NT2/D1 (cell line): ENCODE measurements at regions not wholly inside any gene's neighbourhood (a gene's known extent, or its start where the extent isn't known, plus 50 kb on each side); places are given as distances from the start of the nearest gene placed in this dataset.
"Not testable (repeated sequence)": the region's sequence is repeated elsewhere in the genome, so short reads cannot be mapped to it uniquely, and the experiment has no call there.

Experiments
- DNase-seq: peaks from one replicate; pipeline ENCODE4 v3.0.0-alpha.2; 2011; ENCODE audit warnings: low read depth, low spot score
- H3K27me3 ChIP-seq: 2 replicates; pipeline ENCODE4 v1.6.0; 2011; ENCODE audit warnings: mild to moderate bottlenecking; ENCODE audit not compliant: insufficient read length, insufficient read depth
- H3K36me3 ChIP-seq: 2 replicates; pipeline ENCODE4 v1.6.1; 2011; ENCODE audit warnings: mild to moderate bottlenecking, low read length, mixed read lengths; ENCODE audit not compliant: insufficient read depth, insufficient read length
- H3K4me1 ChIP-seq: 2 replicates; pipeline ENCODE4 v1.5.1; 2011; ENCODE audit not compliant: insufficient read depth, insufficient read length
- H3K4me3 ChIP-seq: 2 replicates; pipeline ENCODE4 v1.5.1; 2011; ENCODE audit warnings: low read depth; ENCODE audit not compliant: insufficient read length
- H3K9ac ChIP-seq: 2 replicates; pipeline ENCODE4 v1.6.0; 2011; ENCODE audit warnings: low read depth; ENCODE audit not compliant: insufficient read length
- H3K9me3 ChIP-seq: 2 replicates; pipeline ENCODE4 v1.5.1; 2011; ENCODE audit warnings: mild to moderate bottlenecking, low read length; ENCODE audit not compliant: insufficient read depth
- SUZ12 ChIP-seq: IDR thresholded peaks from 2 replicates; pipeline ENCODE4 v1.6.1; 2011; ENCODE audit not compliant: insufficient read length, insufficient read depth; ENCODE audit errors: extremely low read depth
- YY1 ChIP-seq: IDR thresholded peaks from 2 replicates; pipeline ENCODE4 v1.6.1; 2011; ENCODE audit not compliant: insufficient read length, insufficient read depth
- ZNF274 ChIP-seq: IDR thresholded peaks from 2 replicates; pipeline ENCODE4 v1.6.1; 2011; ENCODE audit warnings: mild to moderate bottlenecking, low read depth, low read length

DNA sequence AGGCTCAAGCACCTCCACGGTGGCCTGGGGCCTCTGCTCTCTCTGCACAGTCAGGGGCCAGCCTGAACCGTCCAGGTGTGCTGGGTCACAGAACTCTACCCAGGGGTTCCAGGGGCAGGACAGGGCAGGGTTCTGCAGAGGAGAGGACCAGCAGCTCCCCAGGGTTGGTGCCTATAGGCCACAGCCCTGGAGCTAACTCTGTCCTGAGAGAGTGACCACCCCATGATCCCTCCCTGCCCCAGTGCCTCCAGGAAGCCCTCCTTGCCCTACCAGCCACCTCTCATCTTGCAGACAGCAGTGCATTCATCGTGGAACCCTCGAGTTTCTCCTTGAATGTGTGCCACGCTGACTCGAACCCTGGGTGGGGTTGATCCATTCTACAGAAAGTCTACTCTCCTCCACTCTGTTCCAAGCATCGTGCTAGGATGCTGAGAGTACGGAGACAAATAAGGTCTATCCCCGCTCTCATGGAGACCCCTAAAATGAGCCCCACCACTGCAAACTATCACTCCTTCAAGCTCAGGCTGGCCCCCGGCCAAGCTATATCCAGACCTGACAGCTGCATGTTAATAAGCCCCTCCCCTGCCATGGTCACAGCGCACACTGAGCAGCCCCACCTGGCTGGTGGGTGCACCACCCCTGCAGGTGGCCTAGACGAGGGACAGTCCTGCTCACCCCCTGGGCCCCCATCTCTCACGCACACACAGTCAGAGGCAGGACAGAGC lies 138.1 kb upstream of the FOXD4L5 start:
- H3K9ac ChIP-seq, H3K27me3 ChIP-seq, DNase-seq, H3K4me1 ChIP-seq, H3K9me3 ChIP-seq, H3K36me3 ChIP-seq, H3K4me3 ChIP-seq: not testable (repeated sequence)

DNA sequence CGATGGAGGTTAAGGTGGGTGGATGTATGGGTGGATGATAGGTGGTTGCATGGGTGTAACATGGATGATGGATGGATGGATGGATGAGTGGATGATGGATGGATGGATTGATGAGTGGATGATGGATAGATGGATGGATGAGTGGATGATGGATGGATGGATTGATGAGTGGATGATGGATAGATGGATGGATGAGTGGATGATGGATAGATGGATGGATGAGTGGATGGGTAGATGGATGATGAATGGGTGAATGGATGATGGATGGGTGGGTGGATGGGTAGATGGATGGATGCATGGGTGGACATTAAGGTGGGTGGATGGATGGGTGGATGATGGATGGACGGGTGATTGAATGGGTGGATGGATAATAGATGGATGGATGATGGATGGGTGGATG lies 136.5 kb upstream of the FOXD4L5 start:
- H3K36me3 ChIP-seq, H3K27me3 ChIP-seq, H3K9ac ChIP-seq, H3K4me3 ChIP-seq, H3K4me1 ChIP-seq, DNase-seq, H3K9me3 ChIP-seq: not testable (repeated sequence)

DNA sequence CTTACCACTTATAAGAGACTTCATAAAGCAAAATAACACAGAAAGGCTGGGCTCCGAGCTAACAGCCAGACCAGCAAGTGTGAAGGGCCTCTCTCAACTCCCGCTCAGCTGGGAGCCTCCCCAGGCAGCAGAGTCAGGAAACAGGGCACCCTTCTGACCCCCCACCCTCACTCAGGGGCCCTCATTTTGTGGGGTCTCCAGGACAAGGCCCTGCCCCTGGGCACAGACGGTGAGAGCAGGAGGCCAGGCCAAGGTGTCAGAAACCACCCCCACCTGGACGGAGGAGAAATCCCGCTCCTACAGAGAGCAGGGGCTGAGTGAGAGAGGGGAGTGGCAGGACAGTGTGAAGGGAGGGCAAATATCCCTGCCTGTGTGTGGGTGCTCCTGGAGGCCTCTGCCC lies 135.8 kb upstream of the FOXD4L5 start:
- H3K4me1 ChIP-seq = no peaks in the 10 kb centered on the region
- H3K27me3 ChIP-seq = no peaks in the 10 kb centered on the region
- H3K36me3 ChIP-seq = no peaks in the 10 kb centered on the region
- H3K4me3 ChIP-seq = no peak overlapping the region
- no peak for DNase-seq
- TF ChIP-seq ZNF274 = no peak
- TF ChIP-seq SUZ12 = no peak
- no peak for TF ChIP-seq YY1
- no peaks in the 10 kb centered on the region for H3K9me3 ChIP-seq
- no peak overlapping the region for H3K9ac ChIP-seq

DNA sequence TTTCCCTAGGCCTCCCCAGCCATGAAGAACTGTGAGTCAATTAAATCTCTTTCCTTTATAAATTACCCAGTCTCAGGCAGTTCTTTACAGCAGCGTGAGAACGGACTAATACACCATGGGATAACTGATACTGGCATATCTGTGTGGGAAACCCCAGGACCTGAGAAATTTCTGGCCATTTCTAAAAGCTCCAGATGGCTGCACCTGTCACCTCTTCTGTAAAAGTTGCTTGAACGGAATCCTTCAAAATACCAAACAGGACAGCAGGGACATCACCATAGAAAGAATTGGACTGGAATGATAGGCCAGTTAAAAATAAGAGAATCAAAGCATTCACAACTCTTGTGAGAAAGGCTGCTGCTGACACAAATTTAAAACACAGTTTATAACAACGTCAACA lies 134.0 kb upstream of the FOXD4L5 start:
- not testable (repeated sequence) for H3K9me3 ChIP-seq, DNase-seq, H3K9ac ChIP-seq, H3K36me3 ChIP-seq, H3K27me3 ChIP-seq, H3K4me3 ChIP-seq, H3K4me1 ChIP-seq

DNA sequence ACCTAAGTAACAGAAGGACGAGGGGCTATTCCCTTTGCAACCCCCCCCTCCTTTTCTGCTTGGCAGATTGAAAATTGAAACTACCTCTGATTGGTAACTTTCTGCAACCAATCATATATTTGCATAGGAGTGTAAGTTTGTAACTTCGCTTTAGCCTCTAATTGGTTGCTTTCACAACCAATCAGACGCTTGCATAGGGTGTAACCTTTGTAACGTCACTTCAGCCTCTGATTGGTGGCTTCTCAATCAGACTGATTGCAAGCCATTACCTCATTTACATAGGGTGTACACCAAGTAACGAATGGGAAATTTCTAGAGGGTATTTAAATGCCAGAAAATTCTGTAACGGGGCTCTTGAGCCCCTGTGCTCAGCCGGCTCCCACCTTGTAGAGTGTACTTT lies 131.9 kb upstream of the FOXD4L5 start:
- H3K4me3 ChIP-seq, H3K27me3 ChIP-seq, H3K36me3 ChIP-seq, H3K9me3 ChIP-seq, H3K9ac ChIP-seq, DNase-seq, H3K4me1 ChIP-seq: not testable (repeated sequence)

DNA sequence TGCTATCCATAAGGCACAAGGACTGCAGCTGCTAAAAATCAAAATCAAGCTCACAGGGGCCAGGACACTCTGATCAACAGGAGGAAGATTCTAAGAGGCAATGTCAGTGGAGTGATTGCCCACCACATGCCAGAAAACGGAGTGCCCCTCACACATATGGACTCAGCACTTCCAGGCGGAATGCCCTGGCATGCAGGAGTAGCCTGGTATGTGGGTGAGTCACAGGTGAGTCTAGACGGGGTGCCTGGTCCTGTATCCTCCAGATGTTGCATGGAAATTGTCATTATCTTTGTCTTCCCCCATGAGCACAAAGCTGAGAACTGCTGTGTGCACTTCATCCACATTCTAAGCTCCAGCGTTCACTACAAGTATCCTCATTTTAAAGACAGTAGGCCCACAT lies 129.2 kb upstream of the FOXD4L5 start:
- H3K36me3 ChIP-seq, H3K9ac ChIP-seq, DNase-seq, H3K9me3 ChIP-seq, H3K4me1 ChIP-seq, H3K4me3 ChIP-seq, H3K27me3 ChIP-seq: not testable (repeated sequence)

DNA sequence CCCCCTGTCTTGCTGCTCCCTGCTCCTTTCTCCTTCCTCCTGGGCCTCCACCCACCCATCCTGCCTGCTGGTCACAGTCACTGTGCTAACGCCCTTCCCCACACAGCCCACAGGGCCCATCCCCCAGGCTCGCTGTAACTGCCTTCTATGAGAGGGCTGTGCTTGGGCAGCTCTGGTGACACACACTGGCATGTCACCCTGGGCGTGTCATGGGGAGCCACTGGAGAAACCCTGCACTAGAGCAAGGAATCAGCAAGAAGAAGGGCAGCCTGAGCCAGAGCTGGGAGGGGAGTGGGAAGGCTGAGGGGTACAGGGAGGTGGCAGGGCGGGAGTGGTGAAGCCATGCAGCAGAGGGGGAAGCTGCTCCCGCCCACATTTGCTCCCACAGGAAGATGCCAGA lies 128.4 kb upstream of the FOXD4L5 start:
- H3K4me1 ChIP-seq, H3K4me3 ChIP-seq, H3K9me3 ChIP-seq, DNase-seq, H3K27me3 ChIP-seq, H3K9ac ChIP-seq, H3K36me3 ChIP-seq: not testable (repeated sequence)

DNA sequence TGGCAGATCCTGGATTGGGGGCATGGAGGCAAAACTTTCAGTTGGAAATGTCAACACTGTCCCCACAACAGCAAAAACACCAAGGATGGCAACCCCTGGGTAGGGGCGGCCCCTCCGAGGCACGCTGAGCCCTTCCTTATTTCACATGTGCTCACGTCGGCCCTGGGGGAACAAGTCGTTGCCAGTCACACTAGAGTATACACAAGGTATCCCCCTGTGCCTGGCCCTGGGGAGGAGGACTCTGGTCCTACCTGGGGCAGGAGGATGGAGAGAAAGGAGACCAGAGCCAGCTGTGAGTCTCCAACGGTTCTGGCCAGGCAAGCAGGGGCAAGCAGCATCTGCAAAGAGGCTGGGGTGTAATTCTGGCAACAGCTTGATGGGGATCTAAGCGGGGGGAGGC lies 126.9 kb upstream of the FOXD4L5 start:
- H3K9me3 ChIP-seq = no peaks in the 10 kb centered on the region
- DNase-seq = no peak
- peaks cover 6% of the 10 kb centered on the region for H3K4me1 ChIP-seq
- H3K9ac ChIP-seq = no peak overlapping the region
- no peaks in the 10 kb centered on the region for H3K36me3 ChIP-seq
- no peaks in the 10 kb centered on the region for H3K27me3 ChIP-seq
- no peak overlapping the region for H3K4me3 ChIP-seq
- TF ChIP-seq SUZ12 (no peak), ZNF274 (no peak), YY1 (no peak)

DNA sequence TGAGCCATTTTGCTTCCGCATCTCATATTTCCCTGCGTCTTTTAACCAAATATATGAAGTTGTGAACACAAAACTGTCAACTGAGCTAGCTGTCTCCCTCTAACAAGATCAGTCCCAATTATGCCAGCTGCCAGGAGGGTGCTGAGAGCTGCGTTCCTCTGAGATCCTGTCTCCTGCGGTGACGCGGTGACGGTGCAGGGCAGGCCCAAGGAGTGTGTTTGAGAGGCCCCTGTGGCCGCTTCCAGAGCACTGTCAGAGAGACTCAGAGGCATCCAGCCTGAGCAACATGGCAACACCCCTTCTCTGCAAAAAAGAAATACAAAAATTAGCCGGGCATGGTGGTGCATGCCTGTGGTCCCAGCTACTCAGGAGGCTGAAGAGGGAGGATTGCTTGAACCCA lies 126.3 kb upstream of the FOXD4L5 start:
- H3K4me1 ChIP-seq = peaks cover 6% of the 10 kb centered on the region
- H3K9ac ChIP-seq = no peak overlapping the region
- H3K9me3 ChIP-seq = no peaks in the 10 kb centered on the region

More for the DNA sequence above, 126.3 kb upstream of the FOXD4L5 start:
- Histone ChIP-seq H3K4me3 (no peak overlapping the region), H3K27me3 (no peaks in the 10 kb centered on the region), H3K36me3 (no peaks in the 10 kb centered on the region)
- TF ChIP-seq SUZ12 (no peak), YY1 (no peak)
- DNase-seq = no peak
